CD4-positive, alpha-beta T cell treated with Interleukin-4 for 1 hour (primary cell): ENCODE measurements at regions not wholly inside any gene's neighbourhood (a gene's known extent, or its start where the extent isn't known, plus 50 kb on each side); places are given as distances from the start of the nearest gene placed in this dataset.
"Not testable (repeated sequence)": the region's sequence is repeated elsewhere in the genome, so short reads cannot be mapped to it uniquely, and the experiment has no call there.

Source experiments
- DNase-seq, 2 donors: peaks; one replicate each; pipeline ENCODE4 v3.0.0-alpha.2; 2020 to 2022

GRCh38 chr13:107999751-108000150 is 215.6 kb downstream of the LIG4 start:
- DNase-seq: no peak

GRCh38 chr13:107994137-107994536 is 221.2 kb downstream of the LIG4 start:
- DNase-seq: no peak

- no peak for DNase-seq
Measured at GRCh38 chr13:107993239-107993949, 221.9 kb downstream of the LIG4 start.

- no peak for DNase-seq
Measured at GRCh38 chr13:107992542-107992941, 222.8 kb downstream of the LIG4 start.

- DNase-seq: no peak
Measured at GRCh38 chr13:107977071-107977574, 238.2 kb downstream of the LIG4 start.

- DNase-seq: no peak
Measured at GRCh38 chr13:107976628-107977027, 238.7 kb downstream of the LIG4 start.

- DNase-seq: no peak
Measured at GRCh38 chr13:107974409-107974808, 240.9 kb downstream of the LIG4 start.

GRCh38 chr13:107969546-107969945 is 245.8 kb downstream of the LIG4 start:
- DNase-seq: no peak

GRCh38 chr13:107968470-107968869 is 246.9 kb downstream of the LIG4 start:
- no peak for DNase-seq

- DNase-seq: no peak
Measured at GRCh38 chr13:107964395-107964794, 250.9 kb downstream of the LIG4 start.

- DNase-seq: no peak
Measured at GRCh38 chr13:107961849-107962608, 253.3 kb downstream of the LIG4 start.

- DNase-seq: no peak
Measured at GRCh38 chr13:107960301-107960700, 255.0 kb downstream of the LIG4 start.

GRCh38 chr13:107956889-107957288 is 258.4 kb downstream of the LIG4 start:
- no peak for DNase-seq

- DNase-seq: no peak
Measured at GRCh38 chr13:107942030-107942617, 273.2 kb downstream of the LIG4 start.

GRCh38 chr13:107941345-107942029 is 273.8 kb downstream of the LIG4 start:
- no peak for DNase-seq

GRCh38 chr13:107937848-107938247 is 277.5 kb downstream of the LIG4 start:
- DNase-seq: no peak

GRCh38 chr13:107931056-107931455 is 284.3 kb downstream of the LIG4 start:
- no peak for DNase-seq

- no peak for DNase-seq
Measured at GRCh38 chr13:107928762-107929161, 286.6 kb downstream of the LIG4 start.

GRCh38 chr13:107927557-107927956 is 287.8 kb downstream of the LIG4 start:
- no peak for DNase-seq

GRCh38 chr13:107926515-107926914 is 288.8 kb downstream of the LIG4 start:
- DNase-seq: not testable (repeated sequence)

- not testable (repeated sequence) for DNase-seq
Measured at GRCh38 chr13:107916902-107917301, 298.4 kb downstream of the LIG4 start.

GRCh38 chr13:107912745-107913144 is 302.6 kb downstream of the LIG4 start:
- no peak for DNase-seq
